CD14-positive monocyte (primary cell): ENCODE measurements at regions not wholly inside any gene's neighbourhood (a gene's known extent, or its start where the extent isn't known, plus 50 kb on each side); places are given as distances from the start of the nearest gene placed in this dataset.
A peak's percentile ranks its signal among the peaks of the same experiment; 100 is the strongest.

Experiments
- DNase-seq, 3 donors: peaks; one replicate each; pipeline ENCODE4 v3.0.0-alpha.2; 2011 to 2022
- H2AFZ ChIP-seq: 2 replicates; pipeline ENCODE4 v1.6.0; 2012; ENCODE audit warnings: mild to moderate bottlenecking, low read depth, low read length, inconsistent platforms; ENCODE audit not compliant: insufficient read depth, poor library complexity, severe bottlenecking
- H3K27ac ChIP-seq, 2 donors: 1 replicate in 1 of 2; 2 replicates in 1 of 2; pipeline ENCODE4 v1.5.1; 2012 to 2013; ENCODE audit warnings: low read length in 2 of 2, control low read depth in 1 of 2, inconsistent platforms in 1 of 2, low read depth in 1 of 2, mild to moderate bottlenecking in 1 of 2
- H3K27me3 ChIP-seq, 2 donors: one replicate each; pipeline versions ENCODE4 v1.6.0 to v1.6.1; 2011 to 2013; ENCODE audit warnings: low read length in 2 of 2; ENCODE audit not compliant: control insufficient read depth in 2 of 2, insufficient read depth in 2 of 2
- H3K36me3 ChIP-seq, 2 donors: replicated peaks in 1 of 2; 1 replicate in 1 of 2; 2 replicates in 1 of 2; pipeline versions ENCODE4 v1.5.1 to v1.6.1; 2012 to 2013; ENCODE audit warnings: low read length in 2 of 2, control low read depth in 1 of 2, inconsistent platforms in 1 of 2, mild to moderate bottlenecking in 1 of 2; ENCODE audit not compliant: insufficient read depth in 2 of 2, control insufficient read depth in 1 of 2
- H3K4me1 ChIP-seq, 2 donors: 1 replicate in 1 of 2; 2 replicates in 1 of 2; pipeline versions ENCODE4 v1.5.1 to v1.6.1; 2012 to 2013; ENCODE audit warnings: low read length in 2 of 2, control low read depth in 1 of 2, inconsistent platforms in 1 of 2, mild to moderate bottlenecking in 1 of 2, moderate library complexity in 1 of 2; ENCODE audit not compliant: insufficient read depth in 2 of 2, control insufficient read depth in 1 of 2
- H3K4me2 ChIP-seq: replicated peaks from 2 replicates; pipeline ENCODE3; 2012; ENCODE audit warnings: low read length, moderate library complexity, mild to moderate bottlenecking; ENCODE audit not compliant: poor library complexity, severe bottlenecking; ENCODE audit errors: extremely low read depth
- H3K4me3 ChIP-seq, 3 experiments: fragments of 200-600 bp in 1 of 3; sonication (generic) in 1 of 3; replicated peaks in 1 of 3; 1 replicate in 2 of 3; 2 replicates in 1 of 3; pipeline ENCODE4 v1.5.1; 2011 to 2013; ENCODE audit warnings: low read length in 3 of 3, mild to moderate bottlenecking in 3 of 3, control low read depth in 2 of 3, low read depth in 2 of 3, inconsistent platforms in 1 of 3, moderate library complexity in 1 of 3
- H3K79me2 ChIP-seq: 2 replicates; pipeline ENCODE4 v1.6.0; 2012; ENCODE audit warnings: mild to moderate bottlenecking, control low read depth, inconsistent platforms, low read length, moderate library complexity; ENCODE audit not compliant: insufficient read depth
- H3K9ac ChIP-seq: 2 replicates; pipeline ENCODE4 v1.6.0; 2017; ENCODE audit warnings: low read length, mild to moderate bottlenecking; ENCODE audit not compliant: insufficient read depth, poor library complexity, severe bottlenecking
- H3K9me3 ChIP-seq, 2 donors: replicated peaks in 1 of 2; 1 replicate in 1 of 2; 2 replicates in 1 of 2; pipeline versions ENCODE4 v1.5.1 to v1.6.1; 2012 to 2013; ENCODE audit warnings: low read length in 2 of 2, control low read depth in 1 of 2; ENCODE audit not compliant: control insufficient read depth in 1 of 2, insufficient read depth in 1 of 2
- H4K20me1 ChIP-seq: 2 replicates; pipeline ENCODE4 v1.6.0; 2012; ENCODE audit warnings: mild to moderate bottlenecking, low read length, control low read depth, moderate library complexity; ENCODE audit not compliant: insufficient read depth
- H3K27ac Mint-ChIP-seq, 7 donors: one replicate each; pipeline ENCODE4 v1.8.0; 2020; ENCODE audit warnings: mild to moderate bottlenecking in 7 of 7, mixed read lengths in 7 of 7, moderate library complexity in 6 of 7, inconsistent platforms in 2 of 7
- H3K27me3 Mint-ChIP-seq, 3 donors: one replicate each; pipeline ENCODE4 v1.8.0; 2021 to 2022; ENCODE audit warnings: low read depth in 3 of 3, mild to moderate bottlenecking in 3 of 3, mixed read lengths in 3 of 3, moderate library complexity in 3 of 3, inconsistent platforms in 1 of 3
- H3K36me3 Mint-ChIP-seq, 2 donors: one replicate each; pipeline ENCODE4 v1.8.0; 2020; ENCODE audit warnings: mixed read lengths in 2 of 2, inconsistent platforms in 1 of 2, mild to moderate bottlenecking in 1 of 2
- H3K4me1 Mint-ChIP-seq: one replicate; pipeline ENCODE4 v1.8.0; 2020; ENCODE audit warnings: mild to moderate bottlenecking, mixed read lengths
- H3K4me3 Mint-ChIP-seq, 2 donors: one replicate each; pipeline ENCODE4 v1.8.0; 2020; ENCODE audit warnings: mild to moderate bottlenecking in 2 of 2, mixed read lengths in 2 of 2, moderate library complexity in 1 of 2
- H3K9me3 Mint-ChIP-seq, 7 donors: one replicate each; pipeline ENCODE4 v1.8.0; 2020 to 2022; ENCODE audit warnings: mixed read lengths in 7 of 7, mild to moderate bottlenecking in 6 of 7, moderate library complexity in 6 of 7, inconsistent platforms in 2 of 7
- whole genome bisulfite sequencing: methylation state at CpG from one replicate; pipeline ENCODE4 v1.1.5; 2013; ENCODE audit warnings: missing lambda C conversion rate; ENCODE audit not compliant: insufficient coverage; 5-methylcytosine and 5-hydroxymethylcytosine counted together
- intact Hi-C, 2 donors: fragments of 100-400 bp; cut with micrococcal nuclease; formaldehyde crosslinking; loops; one replicate each; pipeline versions ENCODE4 v1.15.0 to v1.15.1; 2023
- TF ChIP-seq, protein P1 (sequence below): fragments of 200-600 bp; IDR thresholded peaks from one replicate; pipeline ENCODE4 v1.8.0; 2022; ENCODE audit warnings: antibody characterized with exemption, mild to moderate bottlenecking

DNA sequence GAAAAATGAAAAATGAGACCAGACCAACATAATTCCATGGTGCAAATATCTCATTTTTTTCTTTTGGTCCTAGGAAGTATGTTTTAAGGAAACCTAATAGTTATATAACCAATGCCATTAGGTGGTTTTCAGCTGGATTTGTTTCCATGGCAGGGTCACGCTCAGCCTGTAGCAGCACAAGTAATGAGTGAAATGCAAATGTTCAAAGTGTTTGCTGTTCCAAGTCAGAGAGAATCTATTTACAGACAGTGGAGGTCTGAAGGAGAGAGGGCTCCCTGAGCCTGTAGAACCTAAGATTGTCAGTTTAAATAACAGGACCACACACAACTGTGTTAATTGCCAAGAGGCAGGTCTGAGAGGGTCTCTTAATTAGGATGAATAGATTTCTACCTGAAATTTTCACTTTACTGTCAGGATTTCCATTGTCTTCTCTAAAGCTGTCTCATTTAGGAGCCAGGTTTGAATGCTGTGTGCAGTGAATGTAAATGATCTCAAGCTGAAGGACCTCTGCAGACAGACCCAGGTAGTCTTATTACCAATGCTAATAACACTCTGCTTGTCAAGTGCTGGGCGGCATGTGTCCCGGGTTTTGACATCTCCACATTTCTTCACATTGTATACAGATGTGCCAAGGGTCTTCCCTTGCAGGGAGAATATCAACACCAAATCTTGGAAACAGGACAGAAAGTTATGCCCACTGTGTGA lies 317.3 kb upstream of the NECTIN3 start:
- Histone ChIP-seq H3K4me2 (no peak overlapping the region), H3K4me3 (no peak overlapping the region), H2AFZ (no peak overlapping the region), H3K9ac (no peak overlapping the region), H3K27ac (no peak overlapping the region), H4K20me1 (no peaks in the 10 kb centered on the region), H3K79me2 (no peaks in the 10 kb centered on the region), H3K4me1 (no peaks in the 10 kb centered on the region), H3K36me3 (no peaks in the 10 kb centered on the region), H3K9me3 (no peaks in the 10 kb centered on the region), H3K27me3 (no peaks in the 10 kb centered on the region)
- H3K4me1 Mint-ChIP-seq, result no peaks in the 10 kb centered on the region
- H3K4me3 Mint-ChIP-seq, result no peak overlapping the region
- WGBS, result no CpG with 5 or more reads among the region's 3 CpGs
- peaks cover 0 to 5% (median 3%) of the 10 kb centered on the region in 7 donors for H3K9me3 Mint-ChIP-seq
- TF ChIP-seq, protein P1, sequence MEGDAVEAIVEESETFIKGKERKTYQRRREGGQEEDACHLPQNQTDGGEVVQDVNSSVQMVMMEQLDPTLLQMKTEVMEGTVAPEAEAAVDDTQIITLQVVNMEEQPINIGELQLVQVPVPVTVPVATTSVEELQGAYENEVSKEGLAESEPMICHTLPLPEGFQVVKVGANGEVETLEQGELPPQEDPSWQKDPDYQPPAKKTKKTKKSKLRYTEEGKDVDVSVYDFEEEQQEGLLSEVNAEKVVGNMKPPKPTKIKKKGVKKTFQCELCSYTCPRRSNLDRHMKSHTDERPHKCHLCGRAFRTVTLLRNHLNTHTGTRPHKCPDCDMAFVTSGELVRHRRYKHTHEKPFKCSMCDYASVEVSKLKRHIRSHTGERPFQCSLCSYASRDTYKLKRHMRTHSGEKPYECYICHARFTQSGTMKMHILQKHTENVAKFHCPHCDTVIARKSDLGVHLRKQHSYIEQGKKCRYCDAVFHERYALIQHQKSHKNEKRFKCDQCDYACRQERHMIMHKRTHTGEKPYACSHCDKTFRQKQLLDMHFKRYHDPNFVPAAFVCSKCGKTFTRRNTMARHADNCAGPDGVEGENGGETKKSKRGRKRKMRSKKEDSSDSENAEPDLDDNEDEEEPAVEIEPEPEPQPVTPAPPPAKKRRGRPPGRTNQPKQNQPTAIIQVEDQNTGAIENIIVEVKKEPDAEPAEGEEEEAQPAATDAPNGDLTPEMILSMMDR, result no peak
- no peaks in the 10 kb centered on the region for H3K27me3 Mint-ChIP-seq
- H3K36me3 Mint-ChIP-seq, result no peaks in the 10 kb centered on the region
- intact Hi-C loops, result no loop called here
- peak overlapping the region in 1 of 7 donors; percentile 7 for H3K27ac Mint-ChIP-seq
- no peak for DNase-seq

DNA sequence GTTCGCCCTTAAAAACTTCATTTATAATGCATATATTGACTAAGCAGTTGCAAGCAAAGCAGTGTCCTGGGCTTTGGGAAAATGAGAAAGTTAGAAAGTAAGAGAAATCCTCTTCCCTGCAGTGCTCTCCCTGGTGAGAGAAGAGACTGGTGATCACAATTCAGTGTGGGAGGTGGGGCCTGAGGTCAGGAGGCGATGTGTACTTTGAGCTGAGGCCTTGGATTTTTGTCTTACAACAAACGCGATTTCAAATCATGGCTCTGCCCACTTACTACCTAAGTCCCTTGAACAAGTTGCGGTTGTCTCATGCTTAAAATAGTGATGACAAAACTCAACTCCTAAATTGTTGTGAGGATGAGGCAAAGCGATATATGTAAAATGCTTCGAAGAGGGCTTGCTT lies 316.3 kb upstream of the NECTIN3 start:
- Histone ChIP-seq H3K9me3 (no peaks in the 10 kb centered on the region), H3K4me2 (no peak overlapping the region), H3K9ac (no peak overlapping the region), H3K27ac (no peak overlapping the region), H3K4me1 (no peaks in the 10 kb centered on the region), H3K4me3 (no peak overlapping the region), H3K36me3 (no peaks in the 10 kb centered on the region), H4K20me1 (no peaks in the 10 kb centered on the region), H2AFZ (no peak overlapping the region), H3K27me3 (no peaks in the 10 kb centered on the region), H3K79me2 (no peaks in the 10 kb centered on the region)
- intact Hi-C loops, result no loop called here
- Mint-ChIP-seq H3K27me3 (no peaks in the 10 kb centered on the region), H3K4me3 (no peak overlapping the region), H3K4me1 (no peaks in the 10 kb centered on the region), H3K36me3 (no peaks in the 10 kb centered on the region), H3K27ac (no peak overlapping the region), H3K9me3 (peaks cover 0 to 5% (median 3%) of the 10 kb centered on the region in 7 donors)
- no peak for DNase-seq
- WGBS, result no CpG with 5 or more reads among the region's 7 CpGs
- TF ChIP-seq, protein P1, result no peak
